ENCODE measurements at regions not wholly inside any gene's neighbourhood (a gene's known extent, or its start where the extent isn't known, plus 50 kb on each side); places are given as distances from the start of the nearest gene placed in this dataset.

DNA sequence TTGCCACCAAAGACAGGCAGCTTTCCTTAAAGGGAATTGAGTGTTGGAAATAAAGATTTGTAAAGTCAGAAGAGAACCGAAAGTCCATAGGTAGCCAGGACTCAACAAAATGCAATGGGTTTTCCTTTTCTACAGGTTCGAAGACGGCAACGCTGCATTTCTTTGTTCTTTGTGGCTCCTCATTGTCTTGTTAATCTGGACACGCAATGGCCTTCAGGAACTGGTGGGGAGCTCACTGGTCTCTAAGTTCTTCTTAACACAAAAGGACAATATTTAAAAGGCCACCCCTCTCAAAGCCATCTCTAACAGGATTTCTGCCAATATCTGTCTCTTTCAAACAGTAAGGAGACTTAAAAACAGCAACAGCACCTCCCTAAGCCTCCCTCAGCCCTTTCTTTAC, 170.6 kb downstream of the RMI1 start:
- TF ChIP-seq CTCF (IDR thresholded peaks at IDR 0.05; ENCODE audit: insufficient read depth, low read depth, low read length) = no peak
- H3K4me3 ChIP-seq (ENCODE audit: low read depth, low read length) = no peak overlapping the region
- DNase-seq (ENCODE audit: low read depth) = no peak

- TF ChIP-seq CTCF (IDR thresholded peaks at IDR 0.05; ENCODE audit: insufficient read depth, low read depth, low read length) = no peak
- H3K4me3 ChIP-seq (ENCODE audit: low read depth, low read length) = no peak overlapping the region
- DNase-seq (ENCODE audit: low read depth) = no peak
Measured at GRCh38 chr9:84151640-84152039, 171.0 kb downstream of the RMI1 start.

GRCh38 chr9:84152204-84152603, 171.6 kb downstream of the RMI1 start:
- TF ChIP-seq CTCF (IDR thresholded peaks at IDR 0.05; ENCODE audit: insufficient read depth, low read depth, low read length) = no peak
- H3K4me3 ChIP-seq (ENCODE audit: low read depth, low read length) = no peak overlapping the region
- no peak for DNase-seq (ENCODE audit: low read depth)

- no peak overlapping the region for H3K4me3 ChIP-seq (ENCODE audit: low read depth, low read length)
- TF ChIP-seq CTCF (IDR thresholded peaks at IDR 0.05; ENCODE audit: insufficient read depth, low read depth, low read length) = no peak
- DNase-seq (ENCODE audit: low read depth) = peak; percentile 11
Measured at GRCh38 chr9:84153885-84154284, 173.3 kb downstream of the RMI1 start.

- no peak overlapping the region for H3K4me3 ChIP-seq (ENCODE audit: low read depth, low read length)
- peak; percentile 21 for DNase-seq (ENCODE audit: low read depth)
- TF ChIP-seq CTCF (IDR thresholded peaks at IDR 0.05; ENCODE audit: insufficient read depth, low read depth, low read length) = no peak
Measured at GRCh38 chr9:84154320-84154719, 173.7 kb downstream of the RMI1 start.

- no peak for TF ChIP-seq CTCF (IDR thresholded peaks at IDR 0.05; ENCODE audit: insufficient read depth, low read depth, low read length)
- H3K4me3 ChIP-seq (ENCODE audit: low read depth, low read length) = no peak overlapping the region
- DNase-seq (ENCODE audit: low read depth) = no peak
Measured at GRCh38 chr9:84163052-84163650, 177.4 kb downstream of the SLC28A3 start.

DNA sequence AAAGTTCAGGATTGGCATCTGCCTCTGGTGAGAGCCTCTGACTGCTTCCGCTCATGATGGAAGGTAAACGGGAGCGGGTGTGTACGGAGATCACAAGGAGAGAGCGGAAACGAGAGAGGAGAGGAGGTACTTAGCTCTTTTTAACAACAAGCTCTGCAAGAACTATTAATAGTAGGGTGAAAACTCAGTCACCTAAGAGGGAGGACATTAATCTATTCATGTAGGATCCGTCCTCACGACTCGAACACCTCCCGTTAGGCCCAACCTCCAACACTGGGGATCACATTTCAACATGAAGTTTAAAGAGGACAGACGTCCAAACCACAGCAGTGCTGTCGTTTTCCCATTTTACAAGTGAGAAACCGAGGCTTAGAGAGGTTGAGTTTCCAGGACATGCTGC, 173.7 kb downstream of the SLC28A3 start:
- H3K4me3 ChIP-seq (ENCODE audit: low read depth, low read length) = no peak overlapping the region
- no peak for TF ChIP-seq CTCF (IDR thresholded peaks at IDR 0.05; ENCODE audit: insufficient read depth, low read depth, low read length)
- no peak for DNase-seq (ENCODE audit: low read depth)
